ENCODE measurements at regions not wholly inside any gene's neighbourhood (a gene's known extent, or its start where the extent isn't known, plus 50 kb on each side); places are given as distances from the start of the nearest gene placed in this dataset.

GRCh38 chr4:43148481-43148880 is 256.0 kb downstream of the GRXCR1 start (continued):
- TF ChIP-seq ZNF462 (CRISPR knock-in tag; IDR thresholded peaks at IDR 0.05) (no peak), EZH2phosphoT487 (IDR thresholded peaks at IDR 0.05; ENCODE audit: unreplicated experiment) (no peak), JUNB (IDR thresholded peaks at IDR 0.05; ENCODE audit: unreplicated experiment) (no peak)

GRCh38 chr4:43163101-43163792 is 270.7 kb downstream of the GRXCR1 start:
- Histone ChIP-seq H3K4me2 (no peak overlapping the region), H3F3A (replicated peaks; ENCODE audit: low read depth) (no peaks in the 10 kb centered on the region), H3K27me3 (ENCODE audit: insufficient read depth) (no peaks in the 10 kb centered on the region), H3K79me2 (replicated peaks; ENCODE audit: insufficient read depth) (no peaks in the 10 kb centered on the region), H3K27ac (ENCODE audit: low read depth) (no peak overlapping the region), H4K20me1 (replicated peaks; ENCODE audit: insufficient read depth) (no peaks in the 10 kb centered on the region), H3K36me3 (ENCODE audit: insufficient read depth) (no peaks in the 10 kb centered on the region), H3K4me3 (no peak overlapping the region), H3K4me1 (ENCODE audit: insufficient read depth) (no peaks in the 10 kb centered on the region), H2AFZ (no peak overlapping the region), H3K9me2 (ENCODE audit: insufficient read depth) (no peaks in the 10 kb centered on the region)
- peak; percentile 5 for DNase-seq (ENCODE audit: low spot score)
- no peaks in the 10 kb centered on the region for H3K36me3 Mint-ChIP-seq (ENCODE audit: low read depth)
- H3K9me3 Mint-ChIP-seq: no peaks in the 10 kb centered on the region
- peaks cover 5% of the 10 kb centered on the region; the same call in 2 of the 3 replicates for H3K4me1 Mint-ChIP-seq
- no peaks in the 10 kb centered on the region for H3K27me3 Mint-ChIP-seq (ENCODE audit: insufficient read depth, low read depth, poor library complexity)
- ATAC-seq: no peak
- no peak overlapping the region for H3K27ac Mint-ChIP-seq
- H3K4me3 Mint-ChIP-seq: no peak overlapping the region
- TF ChIP-seq JUNB (IDR thresholded peaks at IDR 0.05; ENCODE audit: unreplicated experiment) (no peak), REST (IDR thresholded peaks at IDR 0.05; ENCODE audit: unreplicated experiment) (no peak), ZNF462 (CRISPR knock-in tag; IDR thresholded peaks at IDR 0.05) (no peak), NANOG (IDR thresholded peaks at IDR 0.05; ENCODE audit: borderline replicate concordance) (no peak)

Measured in GM23338 (cell line).